ENCODE measurements at regions not wholly inside any gene's neighbourhood (a gene's known extent, or its start where the extent isn't known, plus 50 kb on each side); places are given as distances from the start of the nearest gene placed in this dataset.

DNA sequence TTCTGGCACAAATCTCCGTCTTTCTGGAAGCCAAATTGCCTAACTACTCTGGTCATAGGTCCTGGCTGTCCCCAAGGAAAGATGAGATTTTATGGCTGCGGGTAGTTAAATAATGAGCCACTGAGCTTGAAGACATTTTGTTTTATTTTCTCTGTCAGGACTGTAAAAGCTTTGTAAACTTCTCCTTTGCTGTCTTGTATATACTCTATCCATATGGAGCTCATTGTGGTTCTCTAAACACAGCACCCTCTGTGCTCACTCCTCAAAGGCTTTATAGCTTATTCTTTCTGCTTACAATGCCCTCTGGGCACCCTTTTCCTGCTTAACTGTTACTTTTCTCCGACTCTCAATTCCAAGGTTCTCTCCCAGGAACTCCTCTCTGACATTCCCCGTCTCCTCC lies 209.1 kb downstream of the CMPK2 start:
- TF ChIP-seq, protein P1, sequence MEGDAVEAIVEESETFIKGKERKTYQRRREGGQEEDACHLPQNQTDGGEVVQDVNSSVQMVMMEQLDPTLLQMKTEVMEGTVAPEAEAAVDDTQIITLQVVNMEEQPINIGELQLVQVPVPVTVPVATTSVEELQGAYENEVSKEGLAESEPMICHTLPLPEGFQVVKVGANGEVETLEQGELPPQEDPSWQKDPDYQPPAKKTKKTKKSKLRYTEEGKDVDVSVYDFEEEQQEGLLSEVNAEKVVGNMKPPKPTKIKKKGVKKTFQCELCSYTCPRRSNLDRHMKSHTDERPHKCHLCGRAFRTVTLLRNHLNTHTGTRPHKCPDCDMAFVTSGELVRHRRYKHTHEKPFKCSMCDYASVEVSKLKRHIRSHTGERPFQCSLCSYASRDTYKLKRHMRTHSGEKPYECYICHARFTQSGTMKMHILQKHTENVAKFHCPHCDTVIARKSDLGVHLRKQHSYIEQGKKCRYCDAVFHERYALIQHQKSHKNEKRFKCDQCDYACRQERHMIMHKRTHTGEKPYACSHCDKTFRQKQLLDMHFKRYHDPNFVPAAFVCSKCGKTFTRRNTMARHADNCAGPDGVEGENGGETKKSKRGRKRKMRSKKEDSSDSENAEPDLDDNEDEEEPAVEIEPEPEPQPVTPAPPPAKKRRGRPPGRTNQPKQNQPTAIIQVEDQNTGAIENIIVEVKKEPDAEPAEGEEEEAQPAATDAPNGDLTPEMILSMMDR (conservative IDR thresholded peaks at IDR 0.05): no peak
- no peak for TF ChIP-seq EZH2 (IDR thresholded peaks at IDR 0.05; ENCODE audit: low read depth)

Measured in PC-9 (cell line).